ENCODE measurements at regions not wholly inside any gene's neighbourhood (a gene's known extent, or its start where the extent isn't known, plus 50 kb on each side); places are given as distances from the start of the nearest gene placed in this dataset.

- peak; percentile 88 for FAIRE-seq
These were observed 148.2 kb downstream of the CAAP1 start for GRCh38 chr9:26744191-26744965.

DNA sequence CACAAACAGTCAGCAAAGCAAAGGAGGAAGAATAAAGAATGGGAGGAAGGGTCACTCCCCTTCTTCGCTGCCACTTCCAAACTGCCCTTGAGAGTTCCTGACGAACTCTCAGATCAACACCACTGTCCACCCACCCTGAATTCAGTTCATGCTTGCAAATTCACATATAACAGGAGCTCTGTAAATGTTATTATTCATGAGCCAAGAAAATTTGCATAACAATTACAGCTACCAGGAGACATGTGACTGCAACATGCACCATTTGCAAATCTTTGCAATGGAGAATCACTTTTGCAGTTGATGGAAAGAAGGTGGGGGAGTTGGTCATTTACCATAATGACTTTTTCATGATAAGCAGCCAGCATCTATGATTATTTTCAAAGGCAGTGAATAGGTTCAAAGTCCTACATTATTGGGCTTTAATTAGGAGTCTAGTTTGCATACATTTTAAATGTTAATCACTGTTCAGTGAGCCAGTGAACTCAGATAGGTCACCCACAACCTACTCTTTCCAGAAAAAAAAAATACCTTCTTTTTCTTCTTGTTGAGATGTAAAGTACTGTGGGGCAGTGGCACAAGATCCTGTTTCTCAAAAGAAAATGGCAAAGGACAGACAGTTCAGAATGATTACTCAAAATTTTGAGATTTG, 149.7 kb downstream of the CAAP1 start:
- no peak for DNase-seq (ENCODE audit: low spot score in 2 of 2)

More at GRCh38 chr9:26744191-26744965, 148.2 kb downstream of the CAAP1 start:
- DNase-seq (ENCODE audit: low spot score in 2 of 2): no peak

DNA sequence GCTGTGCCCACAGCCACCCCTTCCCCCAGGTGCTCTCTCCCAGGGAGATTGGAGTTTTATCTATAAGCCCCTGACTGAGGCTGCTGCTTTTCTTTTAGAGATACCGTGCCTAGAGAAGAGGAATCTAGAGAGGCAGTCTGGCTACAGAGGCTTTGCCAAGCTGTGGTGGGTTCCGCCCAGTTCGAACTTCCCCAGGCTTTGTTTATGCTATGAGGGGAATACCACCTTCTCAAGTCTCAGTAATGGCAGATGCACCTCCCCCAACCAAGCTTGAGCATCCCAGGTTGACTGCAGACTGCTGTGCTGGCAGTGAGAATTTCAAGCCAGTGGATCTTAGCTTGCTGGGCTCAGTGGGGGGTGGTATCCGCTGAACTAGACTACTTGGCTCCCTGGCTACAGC, 157.4 kb downstream of the CAAP1 start:
- FAIRE-seq: no peak

More for the DNA sequence above, 149.7 kb downstream of the CAAP1 start:
- FAIRE-seq: no peak

DNA sequence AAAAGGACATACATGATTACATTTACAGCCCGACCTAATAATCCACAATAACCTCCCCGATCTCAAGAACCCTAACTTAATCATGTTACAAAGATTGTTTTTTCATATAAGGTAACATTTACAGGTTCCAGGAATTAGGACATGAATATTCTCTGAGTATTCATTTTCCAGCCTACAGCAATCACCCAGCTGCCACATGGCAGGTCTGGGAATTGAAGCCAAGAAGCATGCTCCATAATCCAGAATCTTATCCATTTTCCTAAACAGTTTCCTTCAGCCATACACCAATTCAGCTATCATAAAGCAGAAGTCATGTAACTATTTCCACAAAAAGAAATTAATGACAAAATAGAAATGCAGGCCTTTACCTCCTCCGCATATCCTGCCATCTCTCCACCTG, 163.4 kb downstream of the CAAP1 start:
- no peak for DNase-seq (ENCODE audit: low spot score in 2 of 2)
- no peak for FAIRE-seq

More for the DNA sequence above, 157.4 kb downstream of the CAAP1 start:
- DNase-seq (ENCODE audit: low spot score in 2 of 2): no peak

GRCh38 chr9:26727471-26727870, 165.1 kb downstream of the CAAP1 start:
- DNase-seq (ENCODE audit: low spot score in 2 of 2): no peak
- FAIRE-seq: no peak

DNA sequence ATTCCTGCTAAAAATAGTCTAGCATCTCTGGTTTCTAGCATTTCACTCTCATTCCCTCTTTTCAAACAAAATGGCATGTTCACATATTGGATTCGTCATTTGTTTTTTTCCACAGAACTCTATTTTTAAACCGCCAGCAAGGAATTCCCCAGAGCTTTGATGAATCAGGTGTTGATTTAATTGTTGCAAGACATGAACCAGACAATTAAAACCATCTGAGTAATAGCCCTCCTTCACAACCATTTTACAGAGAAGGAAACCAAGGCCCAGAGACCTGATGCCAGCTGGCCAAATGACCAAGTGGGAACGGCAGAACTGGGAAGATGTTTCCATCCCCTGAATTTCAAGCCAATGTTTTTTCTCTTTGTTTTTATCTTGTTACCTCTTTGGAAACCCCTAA, 167.0 kb downstream of the CAAP1 start:
- DNase-seq (ENCODE audit: low spot score in 2 of 2) (no peak), FAIRE-seq (no peak)

DNA sequence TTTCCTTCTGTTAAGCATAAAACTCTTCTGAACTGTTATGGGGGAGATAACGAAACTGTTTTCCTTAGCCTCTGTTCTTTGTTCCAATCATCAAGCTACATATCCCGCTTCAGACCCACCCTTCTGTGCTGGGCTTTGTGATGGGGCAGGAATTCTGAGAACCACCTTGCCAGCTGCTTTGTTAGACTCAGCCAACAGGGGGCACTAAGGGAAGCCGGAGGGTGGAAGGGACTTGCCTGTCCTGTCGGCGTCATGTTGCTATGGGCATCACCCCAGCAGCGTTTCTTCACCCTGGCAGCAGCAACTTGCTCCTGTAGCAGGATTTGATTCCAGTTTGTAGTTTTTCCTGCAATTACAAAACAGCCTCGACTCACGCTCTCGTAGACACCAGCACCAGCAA, 169.1 kb downstream of the CAAP1 start:
- DNase-seq (ENCODE audit: low spot score in 2 of 2): no peak
- FAIRE-seq: no peak

DNA sequence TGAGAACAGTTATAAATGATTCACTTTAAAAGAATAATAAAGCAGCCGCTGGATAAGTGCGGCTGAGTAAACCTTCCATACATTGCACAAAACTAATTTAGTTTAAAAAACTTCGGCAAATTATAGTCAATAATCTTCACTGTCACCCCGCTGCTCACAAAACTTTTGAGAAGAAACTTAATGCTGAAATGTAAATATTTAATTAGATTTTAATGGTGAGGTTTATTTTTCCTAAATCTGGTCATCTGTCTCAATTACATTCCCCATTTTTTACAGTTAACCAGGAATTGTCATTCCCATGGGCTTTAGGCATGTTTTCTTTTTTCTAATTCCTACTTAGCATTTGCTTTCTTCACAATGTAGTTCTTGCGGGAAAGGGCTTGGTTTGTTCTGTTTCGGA, 169.8 kb downstream of the CAAP1 start:
- no peak for FAIRE-seq
- DNase-seq (ENCODE audit: low spot score in 2 of 2): no peak

- DNase-seq (ENCODE audit: low spot score in 2 of 2) (no peak), FAIRE-seq (no peak)
These were observed 182.6 kb downstream of the CAAP1 start for GRCh38 chr9:26710008-26710407.

DNA sequence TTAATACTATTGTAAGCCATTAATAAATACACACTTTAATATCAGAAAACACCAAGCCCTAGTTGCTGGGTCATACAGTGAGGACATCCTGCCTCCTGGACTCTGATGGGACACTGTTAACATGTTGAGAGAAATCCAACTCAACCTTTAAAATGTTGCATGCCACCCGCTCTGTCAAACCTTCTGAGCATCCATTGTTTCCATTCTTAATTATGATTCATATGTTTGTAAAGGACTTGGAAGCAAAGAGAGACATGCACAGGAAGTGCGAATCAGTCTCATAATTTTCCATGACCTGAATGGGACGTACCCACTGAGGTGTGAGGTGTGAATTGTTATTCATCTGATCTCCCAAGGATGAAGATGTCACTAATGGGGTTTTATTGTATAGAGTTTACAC, 186.4 kb downstream of the CAAP1 start:
- DNase-seq (ENCODE audit: low spot score in 2 of 2): no peak
- FAIRE-seq: no peak

DNA sequence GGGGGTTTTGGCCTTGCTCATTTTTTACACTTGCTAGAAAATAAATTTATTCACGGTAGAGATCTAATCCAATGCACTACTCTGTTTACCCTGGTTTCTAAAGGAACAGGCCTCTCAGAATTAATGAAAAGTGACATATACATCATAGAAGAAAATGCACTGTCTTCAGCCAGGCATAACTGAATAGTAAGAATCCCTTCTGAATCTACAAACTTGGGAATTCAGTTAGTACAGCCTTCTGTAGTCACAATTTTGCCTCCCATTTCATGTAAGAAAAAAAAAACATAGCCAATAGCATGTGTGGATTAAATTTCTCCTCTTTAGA, 197.3 kb downstream of the CAAP1 start:
- FAIRE-seq (no peak), DNase-seq (ENCODE audit: low spot score in 2 of 2) (no peak)

GRCh38 chr9:26694381-26695297, 198.0 kb downstream of the CAAP1 start:
- no peak for DNase-seq (ENCODE audit: low spot score in 2 of 2)
- FAIRE-seq: no peak

- FAIRE-seq: no peak
These were observed 203.6 kb downstream of the CAAP1 start for GRCh38 chr9:26689041-26689440.

DNA sequence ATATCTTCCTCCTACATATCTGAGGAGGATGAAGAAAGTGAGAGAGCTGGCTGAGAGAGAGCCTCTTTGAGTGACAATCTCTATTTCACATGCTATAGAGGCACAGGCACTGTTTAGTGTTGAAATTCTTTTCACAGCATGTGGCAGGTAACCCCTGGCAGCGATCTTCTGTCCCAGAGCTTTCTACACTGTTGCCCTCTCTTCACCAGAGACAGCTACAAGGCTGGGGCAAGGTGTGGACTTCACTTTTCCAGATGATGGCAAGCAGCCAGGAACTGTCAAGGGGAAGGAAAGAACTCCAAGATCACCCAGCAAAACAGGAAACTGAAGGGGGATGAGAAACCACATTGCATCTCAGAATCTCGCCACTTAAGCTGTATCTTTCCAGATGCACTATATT, 205.2 kb downstream of the CAAP1 start:
- no peak for FAIRE-seq

More at GRCh38 chr9:26689041-26689440, 203.6 kb downstream of the CAAP1 start:
- no peak for DNase-seq (ENCODE audit: low spot score in 2 of 2)

DNA sequence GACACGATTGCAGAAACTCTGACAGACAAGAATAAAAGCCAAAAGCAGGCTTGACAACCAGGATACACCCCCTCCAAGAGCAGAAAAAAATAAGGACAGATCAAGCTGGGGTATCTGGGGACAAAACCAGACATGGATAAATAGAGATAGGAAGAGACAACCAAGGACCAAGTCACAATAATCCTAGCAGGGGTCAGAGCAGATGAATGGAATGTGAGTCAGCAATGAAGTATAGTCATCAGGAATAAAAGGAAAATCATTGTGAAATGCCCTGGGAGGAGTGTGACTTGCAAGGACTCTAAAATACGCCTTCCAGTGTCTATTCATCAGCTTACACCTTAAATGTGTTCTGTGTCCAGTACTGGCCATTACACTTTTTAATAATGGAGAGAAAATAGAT, 206.8 kb downstream of the CAAP1 start:
- FAIRE-seq (no peak), DNase-seq (ENCODE audit: low spot score in 2 of 2) (no peak)

More for the DNA sequence above, 205.2 kb downstream of the CAAP1 start:
- DNase-seq (ENCODE audit: low spot score in 2 of 2): no peak

DNA sequence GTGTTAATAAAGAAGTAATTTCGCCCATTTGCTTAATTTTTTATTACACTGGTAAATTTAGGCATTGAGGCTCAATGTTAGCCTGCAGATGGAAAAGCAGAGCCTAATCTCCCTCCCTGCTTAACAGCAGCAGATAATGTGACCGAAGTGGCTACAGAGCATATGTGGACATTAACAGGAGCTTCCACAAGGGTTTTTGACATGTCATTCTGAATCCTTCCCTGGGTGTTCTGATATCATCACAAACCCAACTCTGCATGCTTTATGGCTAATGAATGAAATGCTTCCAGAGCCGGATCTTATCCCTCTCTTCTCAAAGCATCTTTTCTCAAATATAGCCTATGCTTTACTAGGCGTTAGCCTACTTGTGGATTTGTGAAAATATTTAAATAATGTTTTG, 208.6 kb downstream of the CAAP1 start:
- DNase-seq (ENCODE audit: low spot score in 2 of 2): no peak
- no peak for FAIRE-seq

DNA sequence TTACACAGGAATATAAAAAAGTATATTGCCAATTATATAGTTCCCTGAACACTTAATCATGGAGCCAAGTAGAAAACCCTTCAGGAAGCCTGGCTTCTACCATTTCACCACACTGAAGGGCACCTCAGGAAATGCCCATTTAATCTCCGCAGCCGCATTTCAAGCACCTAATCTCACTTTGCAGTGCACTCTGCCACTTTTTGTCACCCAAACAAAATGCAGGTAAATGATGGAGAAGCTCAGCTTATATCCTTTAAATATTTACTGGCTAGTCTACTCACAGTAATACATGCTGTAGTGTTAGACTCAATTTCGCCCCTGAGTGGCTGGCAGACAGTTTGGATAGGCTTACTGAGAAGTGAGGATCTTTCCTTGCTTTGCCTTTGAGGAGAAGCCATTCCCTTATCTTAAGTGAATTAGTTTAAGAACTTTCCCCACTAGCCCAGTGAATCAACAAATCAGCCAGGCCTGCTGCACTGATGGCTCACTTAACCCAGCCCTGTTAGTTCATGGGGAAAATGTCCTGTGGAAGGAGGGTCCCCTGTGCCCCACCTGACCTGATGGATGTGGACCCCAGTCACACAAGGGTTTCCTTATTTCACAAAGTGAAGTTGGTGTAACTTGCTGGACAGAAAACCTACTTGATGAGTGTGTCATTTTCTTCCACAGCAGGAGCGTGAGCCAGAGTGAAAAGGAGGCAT, 209.7 kb downstream of the CAAP1 start:
- no peak for DNase-seq (ENCODE audit: low spot score in 2 of 2)
- no peak for FAIRE-seq

GRCh38 chr9:26682041-26682440, 210.6 kb downstream of the CAAP1 start:
- FAIRE-seq (no peak), DNase-seq (ENCODE audit: low spot score in 2 of 2) (no peak)

DNA sequence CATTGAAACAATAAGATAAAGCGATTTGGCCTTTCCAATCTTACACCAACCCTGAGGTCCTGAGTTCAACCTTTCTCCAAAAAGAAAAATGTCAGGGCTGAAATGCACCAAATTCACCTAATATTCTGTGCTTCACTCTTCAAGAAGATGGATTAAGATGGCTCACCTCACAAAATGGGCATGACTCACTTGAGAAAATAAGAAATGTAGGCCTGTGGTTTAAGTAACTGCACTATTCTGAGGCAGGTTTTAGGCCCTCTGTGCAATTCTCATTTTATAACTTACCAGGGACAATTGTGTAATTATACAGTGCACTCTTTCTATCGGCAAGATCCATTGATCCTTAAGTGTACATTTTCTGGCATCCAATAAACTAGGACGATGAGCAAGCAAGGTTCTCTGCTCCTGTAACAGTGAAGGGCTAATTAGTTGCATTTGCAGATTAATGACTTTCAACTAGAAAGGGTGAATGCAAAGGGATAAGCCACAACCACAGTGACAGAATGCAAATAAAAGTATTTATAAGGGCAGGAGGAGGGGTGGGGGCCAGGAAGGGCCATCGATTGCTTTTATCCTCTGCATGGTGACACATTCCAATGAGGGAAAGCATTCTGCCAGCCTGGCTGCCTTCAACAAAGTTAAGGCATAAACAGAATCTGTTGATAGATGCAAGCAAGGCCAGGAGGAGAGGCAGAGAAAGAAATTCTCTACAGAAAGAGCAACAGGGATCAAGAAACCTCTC, 214.5 kb downstream of the CAAP1 start:
- DNase-seq (ENCODE audit: low spot score in 2 of 2) (no peak), FAIRE-seq (no peak)

GRCh38 chr9:26675035-26675434, 217.6 kb downstream of the CAAP1 start:
- DNase-seq (ENCODE audit: low spot score in 2 of 2): no peak
- no peak for FAIRE-seq

All from frontal cortex (tissue), 3 donors.